Esophagus squamous epithelium (tissue), 4 donors: ENCODE measurements at regions not wholly inside any gene's neighbourhood (a gene's known extent, or its start where the extent isn't known, plus 50 kb on each side); places are given as distances from the start of the nearest gene placed in this dataset.

Source experiments
- POLR2A ChIP-seq, 4 donors: fragments of 450-650 bp; IDR thresholded peaks; one replicate each; pipeline ENCODE4 v1.6.1; 2017; ENCODE audit warnings: antibody characterized with exemption in 4 of 4, mild to moderate bottlenecking in 4 of 4, moderate library complexity in 3 of 4
- TF ChIP-seq, protein P1 (sequence below), 6 experiments: fragments of 450-650 bp in 4 of 6; fragments of 200-600 bp in 2 of 6; sonication (generic) in 2 of 6; IDR thresholded peaks; one replicate each; pipeline ENCODE4 v1.5.1; 2016 to 2019; ENCODE audit warnings: antibody characterized with exemption in 6 of 6, mild to moderate bottlenecking in 4 of 6, moderate library complexity in 4 of 6

- TF ChIP-seq, protein P1, sequence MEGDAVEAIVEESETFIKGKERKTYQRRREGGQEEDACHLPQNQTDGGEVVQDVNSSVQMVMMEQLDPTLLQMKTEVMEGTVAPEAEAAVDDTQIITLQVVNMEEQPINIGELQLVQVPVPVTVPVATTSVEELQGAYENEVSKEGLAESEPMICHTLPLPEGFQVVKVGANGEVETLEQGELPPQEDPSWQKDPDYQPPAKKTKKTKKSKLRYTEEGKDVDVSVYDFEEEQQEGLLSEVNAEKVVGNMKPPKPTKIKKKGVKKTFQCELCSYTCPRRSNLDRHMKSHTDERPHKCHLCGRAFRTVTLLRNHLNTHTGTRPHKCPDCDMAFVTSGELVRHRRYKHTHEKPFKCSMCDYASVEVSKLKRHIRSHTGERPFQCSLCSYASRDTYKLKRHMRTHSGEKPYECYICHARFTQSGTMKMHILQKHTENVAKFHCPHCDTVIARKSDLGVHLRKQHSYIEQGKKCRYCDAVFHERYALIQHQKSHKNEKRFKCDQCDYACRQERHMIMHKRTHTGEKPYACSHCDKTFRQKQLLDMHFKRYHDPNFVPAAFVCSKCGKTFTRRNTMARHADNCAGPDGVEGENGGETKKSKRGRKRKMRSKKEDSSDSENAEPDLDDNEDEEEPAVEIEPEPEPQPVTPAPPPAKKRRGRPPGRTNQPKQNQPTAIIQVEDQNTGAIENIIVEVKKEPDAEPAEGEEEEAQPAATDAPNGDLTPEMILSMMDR (IDR thresholded peaks at IDR 0.05), result no peak
- TF ChIP-seq POLR2A (IDR thresholded peaks at IDR 0.05), result no peak
These were observed 169.2 kb upstream of the CDH8 start for GRCh38 chr16:62205459-62205858.
